ENCODE measurements at regions not wholly inside any gene's neighbourhood (a gene's known extent, or its start where the extent isn't known, plus 50 kb on each side); places are given as distances from the start of the nearest gene placed in this dataset.

DNA sequence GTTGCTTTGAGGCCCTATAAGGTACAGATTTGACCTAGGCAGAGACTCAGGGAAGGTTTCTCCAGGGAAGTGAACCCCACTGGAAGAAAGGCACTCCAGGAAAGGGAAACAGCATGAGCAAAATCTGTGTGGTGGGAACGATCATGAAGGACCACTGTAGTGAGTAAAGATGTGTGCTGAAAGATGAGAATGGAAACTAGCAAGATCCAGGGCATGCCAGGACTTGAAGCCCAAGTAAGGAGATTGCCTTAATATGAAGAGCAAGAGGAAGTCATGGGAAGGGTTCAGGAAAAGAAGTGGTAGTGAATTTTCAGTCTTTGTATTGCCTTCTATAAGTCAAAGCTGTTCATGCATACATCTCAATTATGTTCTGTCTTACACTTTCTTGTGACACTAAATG is 55.2 kb upstream of the SLIT3 start:
- 77 to 92% methylated on average over 1 of the region's 1 CpG for WGBS, 2 experiments (ENCODE audit: insufficient coverage in 2 of 2)
- Histone ChIP-seq H3K9me3 (ENCODE audit: control insufficient read depth, low read length) (no peaks in the 10 kb centered on the region), H3K27ac (ENCODE audit: low read depth, low read length, severe bottlenecking) (no peak overlapping the region), H3K36me3 (ENCODE audit: control insufficient read depth, insufficient read depth, low read length) (no peaks in the 10 kb centered on the region), H3K4me1 (ENCODE audit: control insufficient read depth, insufficient read depth, low read length, poor library complexity, severe bottlenecking) (peaks cover 8% of the 10 kb centered on the region), H3K4me3 (ENCODE audit: extremely low read depth, insufficient read depth, low read length, poor library complexity, severe bottlenecking) (no peak overlapping the region)

GRCh38 chr5:169354921-169355320 is 54.0 kb upstream of the SLIT3 start:
- Histone ChIP-seq H3K9me3 (ENCODE audit: control insufficient read depth, low read length) (no peaks in the 10 kb centered on the region), H3K36me3 (ENCODE audit: control insufficient read depth, insufficient read depth, low read length) (no peaks in the 10 kb centered on the region), H3K4me3 (ENCODE audit: extremely low read depth, insufficient read depth, low read length, poor library complexity, severe bottlenecking) (no peak overlapping the region), H3K27ac (ENCODE audit: low read depth, low read length, severe bottlenecking) (no peak overlapping the region), H3K4me1 (ENCODE audit: control insufficient read depth, insufficient read depth, low read length, poor library complexity, severe bottlenecking) (peaks cover 9% of the 10 kb centered on the region)
- 78 to 82% methylated on average over 2 of the region's 2 CpGs for WGBS, 2 experiments (ENCODE audit: insufficient coverage in 2 of 2)

DNA sequence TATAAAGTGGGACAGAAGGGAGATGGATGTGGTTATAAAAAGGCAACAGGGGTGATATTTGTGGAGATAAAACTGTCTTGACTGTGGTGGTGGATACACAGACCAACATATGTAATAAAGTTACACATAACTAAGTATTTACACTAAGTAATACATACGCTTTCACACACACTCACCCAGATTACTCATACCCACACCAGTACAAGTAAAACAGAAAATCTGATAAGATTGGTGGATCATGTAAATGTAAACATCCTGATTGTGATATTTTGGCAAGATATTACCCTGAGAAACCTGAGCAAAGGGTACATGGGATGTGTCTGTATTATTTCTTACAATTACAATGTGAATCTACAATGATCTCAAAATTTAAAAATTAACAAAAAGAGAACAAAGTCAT is 53.3 kb upstream of the SLIT3 start:
- Histone ChIP-seq H3K4me3 (ENCODE audit: extremely low read depth, insufficient read depth, low read length, poor library complexity, severe bottlenecking) (no peak overlapping the region), H3K9me3 (ENCODE audit: control insufficient read depth, low read length) (no peaks in the 10 kb centered on the region), H3K4me1 (ENCODE audit: control insufficient read depth, insufficient read depth, low read length, poor library complexity, severe bottlenecking) (peaks cover 13% of the 10 kb centered on the region), H3K36me3 (ENCODE audit: control insufficient read depth, insufficient read depth, low read length) (no peaks in the 10 kb centered on the region), H3K27ac (ENCODE audit: low read depth, low read length, severe bottlenecking) (no peak overlapping the region)
- WGBS, 2 experiments (ENCODE audit: insufficient coverage in 2 of 2): no CpG with 5 or more reads among the region's 1 CpG

DNA sequence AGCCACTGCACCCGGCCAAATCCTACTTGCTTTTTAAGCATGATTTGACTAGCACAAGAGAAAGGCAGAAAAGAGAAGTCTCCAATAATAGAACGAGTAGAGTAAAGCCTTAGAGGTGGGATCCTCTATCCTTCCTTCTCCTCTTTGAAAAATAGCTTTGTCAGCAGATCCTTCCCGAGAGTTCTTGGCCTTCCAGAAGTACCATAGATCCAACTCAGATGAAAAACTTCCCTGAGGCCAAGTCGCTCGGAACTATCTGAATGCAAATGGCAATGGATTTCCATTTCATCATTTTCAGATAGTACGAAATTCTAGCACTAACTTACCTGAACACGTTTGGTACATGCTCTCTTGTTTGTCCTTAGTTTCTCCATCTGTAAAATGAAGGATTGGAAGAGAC is 52.0 kb upstream of the SLIT3 start:
- peaks cover 13% of the 10 kb centered on the region for H3K4me1 ChIP-seq (ENCODE audit: control insufficient read depth, insufficient read depth, low read length, poor library complexity, severe bottlenecking)
- H3K36me3 ChIP-seq (ENCODE audit: control insufficient read depth, insufficient read depth, low read length): no peaks in the 10 kb centered on the region
- no peak overlapping the region for H3K4me3 ChIP-seq (ENCODE audit: extremely low read depth, insufficient read depth, low read length, poor library complexity, severe bottlenecking)
- 89 to 93% methylated on average over 6 to 7 of the region's 7 CpGs for WGBS, 2 experiments (ENCODE audit: insufficient coverage in 2 of 2)
- H3K9me3 ChIP-seq (ENCODE audit: control insufficient read depth, low read length): no peaks in the 10 kb centered on the region
- H3K27ac ChIP-seq (ENCODE audit: low read depth, low read length, severe bottlenecking): no peak overlapping the region

DNA sequence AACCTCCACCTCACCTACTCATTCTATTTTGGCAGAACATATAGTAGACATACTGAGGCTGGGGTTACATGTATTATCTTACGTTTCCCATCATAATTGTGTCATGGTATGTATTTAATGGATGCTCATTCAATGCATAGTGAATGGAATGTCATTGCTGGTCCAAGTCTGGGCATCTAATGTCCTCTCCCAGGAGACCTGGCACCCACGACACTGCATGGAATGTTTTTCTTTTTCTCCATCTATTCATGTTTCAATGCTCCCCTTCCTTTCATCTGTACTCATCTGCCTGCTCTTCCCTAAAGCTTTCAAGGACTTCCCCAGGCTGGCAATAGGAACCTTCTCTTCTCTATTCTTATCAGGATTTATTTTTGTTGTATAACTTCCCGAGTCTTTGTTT is 50.8 kb upstream of the SLIT3 start:
- H3K4me3 ChIP-seq (ENCODE audit: extremely low read depth, insufficient read depth, low read length, poor library complexity, severe bottlenecking): no peak overlapping the region
- H3K36me3 ChIP-seq (ENCODE audit: control insufficient read depth, insufficient read depth, low read length): no peaks in the 10 kb centered on the region
- H3K27ac ChIP-seq (ENCODE audit: low read depth, low read length, severe bottlenecking): no peak overlapping the region
- WGBS, 2 experiments (ENCODE audit: insufficient coverage in 2 of 2): 100% methylated on average over 1 of the region's 3 CpGs
- no peaks in the 10 kb centered on the region for H3K9me3 ChIP-seq (ENCODE audit: control insufficient read depth, low read length)
- H3K4me1 ChIP-seq (ENCODE audit: control insufficient read depth, insufficient read depth, low read length, poor library complexity, severe bottlenecking): peaks cover 13% of the 10 kb centered on the region

- Histone ChIP-seq H3K4me3 (ENCODE audit: extremely low read depth, insufficient read depth, low read length, poor library complexity, severe bottlenecking) (no peak overlapping the region), H3K36me3 (ENCODE audit: control insufficient read depth, insufficient read depth, low read length) (no peaks in the 10 kb centered on the region), H3K4me1 (ENCODE audit: control insufficient read depth, insufficient read depth, low read length, poor library complexity, severe bottlenecking) (peaks cover 13% of the 10 kb centered on the region), H3K27ac (ENCODE audit: low read depth, low read length, severe bottlenecking) (peak overlapping the region; percentile 94), H3K9me3 (ENCODE audit: control insufficient read depth, low read length) (no peaks in the 10 kb centered on the region)
- 49 to 61% methylated on average over 4 to 7 of the region's 7 CpGs for WGBS, 2 experiments (ENCODE audit: insufficient coverage in 2 of 2)
These were observed 49.9 kb upstream of the SLIT3 start for GRCh38 chr5:169350759-169351240.

All from mesodermal cell (in vitro differentiated cells).